Parathyroid adenoma (tissue), 2 donors: ENCODE measurements at regions not wholly inside any gene's neighbourhood (a gene's known extent, or its start where the extent isn't known, plus 50 kb on each side); places are given as distances from the start of the nearest gene placed in this dataset.

Source experiments
- H2AFZ ChIP-seq: fragments of 300-600 bp; sonication (generic); one replicate; pipeline ENCODE4 v1.7.0; 2017; ENCODE audit warnings: antibody characterized with exemption, mild to moderate bottlenecking
- H3K27ac ChIP-seq: fragments of 300-600 bp; sonication (generic); one replicate; pipeline ENCODE4 v1.7.0; 2017
- H3K27me3 ChIP-seq: fragments of 300-600 bp; sonication (generic); one replicate; pipeline ENCODE4 v1.7.0; 2017; ENCODE audit warnings: low read length; ENCODE audit not compliant: control insufficient read depth, insufficient read depth
- H3K36me3 ChIP-seq: fragments of 300-600 bp; sonication (generic); one replicate; pipeline ENCODE4 v1.7.0; 2017; ENCODE audit warnings: low read length; ENCODE audit not compliant: control insufficient read depth, insufficient read depth
- H3K4me1 ChIP-seq: fragments of 300-600 bp; sonication (generic); one replicate; pipeline ENCODE4 v1.7.0; 2017; ENCODE audit warnings: control low read depth
- H3K4me2 ChIP-seq: fragments of 300-600 bp; sonication (generic); one replicate; pipeline ENCODE4 v1.7.0; 2017; ENCODE audit warnings: low read length
- H3K4me3 ChIP-seq: fragments of 300-600 bp; sonication (generic); one replicate; pipeline ENCODE4 v1.7.0; 2017; ENCODE audit warnings: low read depth, low read length
- H3K79me2 ChIP-seq: fragments of 300-600 bp; sonication (generic); one replicate; pipeline ENCODE4 v1.7.0; 2017; ENCODE audit warnings: control low read depth
- H3K9ac ChIP-seq: fragments of 300-600 bp; sonication (generic); one replicate; pipeline ENCODE4 v1.7.0; 2017; ENCODE audit warnings: mild to moderate bottlenecking
- H3K9me3 ChIP-seq: fragments of 300-600 bp; sonication (generic); one replicate; pipeline ENCODE4 v1.7.0; 2017; ENCODE audit warnings: low read length; ENCODE audit not compliant: control insufficient read depth
- TF ChIP-seq, protein P1 (sequence below): fragments of 300-600 bp; sonication (generic); IDR thresholded peaks from one replicate; pipeline ENCODE4 v1.7.0; 2017; ENCODE audit warnings: antibody characterized with exemption, mild to moderate bottlenecking
- donor health status: primary hyperparathyroidism.

DNA sequence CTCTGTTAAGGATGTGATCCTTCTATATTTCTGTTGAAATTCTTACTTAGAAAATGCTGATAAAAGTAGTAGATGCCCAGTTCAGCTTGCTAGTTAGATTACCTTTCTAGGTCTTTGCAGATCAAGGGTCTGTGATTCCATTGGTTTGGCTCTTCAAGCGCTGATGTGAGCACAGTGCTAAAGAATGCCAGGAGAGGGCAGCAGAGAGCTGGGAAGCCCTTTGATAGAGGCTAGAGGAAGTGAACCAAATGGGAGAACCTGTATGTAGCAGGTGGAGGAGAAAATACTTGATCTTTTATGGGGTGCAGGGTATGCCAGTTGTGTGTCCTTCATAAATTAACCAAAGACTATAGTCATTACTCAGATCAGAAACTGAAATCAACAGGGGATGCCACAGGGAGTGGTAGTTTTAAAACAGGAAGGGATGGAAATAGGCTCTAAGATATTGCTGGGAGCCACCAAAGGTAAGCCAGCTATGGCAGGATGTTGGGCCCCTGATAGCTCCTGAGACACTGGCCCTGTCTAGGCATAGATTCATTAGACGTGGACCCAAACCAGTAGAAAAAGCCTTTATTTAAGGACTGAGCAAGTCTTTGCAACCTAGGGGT, 677.4 kb downstream of the SQOR start:
- H3K9ac ChIP-seq, result no peak overlapping the region
- no peaks in the 10 kb centered on the region for H3K27me3 ChIP-seq
- TF ChIP-seq, protein P1, sequence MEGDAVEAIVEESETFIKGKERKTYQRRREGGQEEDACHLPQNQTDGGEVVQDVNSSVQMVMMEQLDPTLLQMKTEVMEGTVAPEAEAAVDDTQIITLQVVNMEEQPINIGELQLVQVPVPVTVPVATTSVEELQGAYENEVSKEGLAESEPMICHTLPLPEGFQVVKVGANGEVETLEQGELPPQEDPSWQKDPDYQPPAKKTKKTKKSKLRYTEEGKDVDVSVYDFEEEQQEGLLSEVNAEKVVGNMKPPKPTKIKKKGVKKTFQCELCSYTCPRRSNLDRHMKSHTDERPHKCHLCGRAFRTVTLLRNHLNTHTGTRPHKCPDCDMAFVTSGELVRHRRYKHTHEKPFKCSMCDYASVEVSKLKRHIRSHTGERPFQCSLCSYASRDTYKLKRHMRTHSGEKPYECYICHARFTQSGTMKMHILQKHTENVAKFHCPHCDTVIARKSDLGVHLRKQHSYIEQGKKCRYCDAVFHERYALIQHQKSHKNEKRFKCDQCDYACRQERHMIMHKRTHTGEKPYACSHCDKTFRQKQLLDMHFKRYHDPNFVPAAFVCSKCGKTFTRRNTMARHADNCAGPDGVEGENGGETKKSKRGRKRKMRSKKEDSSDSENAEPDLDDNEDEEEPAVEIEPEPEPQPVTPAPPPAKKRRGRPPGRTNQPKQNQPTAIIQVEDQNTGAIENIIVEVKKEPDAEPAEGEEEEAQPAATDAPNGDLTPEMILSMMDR, result peak; percentile 56
- no peak overlapping the region for H2AFZ ChIP-seq
- H3K79me2 ChIP-seq, result no peaks in the 10 kb centered on the region
- H3K4me1 ChIP-seq, result no peaks in the 10 kb centered on the region
- no peaks in the 10 kb centered on the region for H3K9me3 ChIP-seq
- no peak overlapping the region for H3K4me3 ChIP-seq
- H3K4me2 ChIP-seq, result no peak overlapping the region
- H3K27ac ChIP-seq, result no peak overlapping the region
- H3K36me3 ChIP-seq, result no peaks in the 10 kb centered on the region

DNA sequence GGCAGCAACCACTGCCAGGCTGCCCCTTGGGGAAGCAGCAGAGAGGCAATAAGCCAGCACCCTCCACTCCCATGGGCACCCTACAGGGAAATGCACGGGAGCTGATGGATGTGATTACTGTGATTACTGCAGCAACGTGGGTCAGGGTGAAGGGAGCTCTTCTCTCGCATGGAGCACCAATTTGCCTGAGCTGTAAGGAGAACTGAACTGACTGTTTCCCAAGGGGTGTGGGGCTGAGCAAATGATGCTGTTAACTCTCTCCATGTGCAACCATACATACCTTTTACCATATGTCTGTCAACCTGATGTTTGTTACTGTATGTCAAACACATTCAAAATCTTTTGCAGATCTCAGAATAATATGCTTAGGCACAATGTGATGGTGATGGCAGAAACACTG, 680.6 kb downstream of the SQOR start:
- Histone ChIP-seq H2AFZ (no peak overlapping the region), H3K9ac (no peak overlapping the region), H3K79me2 (no peaks in the 10 kb centered on the region)

DNA sequence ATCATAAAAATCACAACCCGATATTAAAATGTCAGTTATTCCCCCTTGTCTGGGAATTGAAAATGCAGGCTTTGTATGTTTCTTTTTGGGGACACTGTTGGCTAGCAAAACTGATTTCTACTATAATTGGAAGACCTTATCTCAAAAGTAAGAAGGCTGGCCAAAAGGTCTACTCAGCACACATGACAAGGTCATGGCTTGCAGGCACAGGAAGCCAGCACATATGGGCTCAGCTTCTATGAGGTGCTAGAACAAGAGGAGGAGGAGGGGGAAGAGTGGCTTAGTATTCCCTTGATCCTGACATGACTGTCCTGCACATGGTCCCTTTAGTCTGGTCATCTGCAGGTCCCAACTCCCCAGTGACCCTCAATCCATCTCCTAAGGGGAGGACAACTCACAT, 681.2 kb downstream of the SQOR start:
- Histone ChIP-seq H3K79me2 (no peaks in the 10 kb centered on the region), H3K27ac (no peak overlapping the region), H3K9ac (no peak overlapping the region), H3K9me3 (no peaks in the 10 kb centered on the region), H3K4me3 (no peak overlapping the region), H2AFZ (no peak overlapping the region), H3K4me2 (no peak overlapping the region), H3K36me3 (no peaks in the 10 kb centered on the region), H3K4me1 (no peaks in the 10 kb centered on the region), H3K27me3 (no peaks in the 10 kb centered on the region)
- TF ChIP-seq, protein P1, result no peak

More for the DNA sequence above, 680.6 kb downstream of the SQOR start:
- Histone ChIP-seq H3K36me3 (no peaks in the 10 kb centered on the region), H3K4me2 (no peak overlapping the region), H3K9me3 (no peaks in the 10 kb centered on the region), H3K27ac (no peak overlapping the region), H3K4me1 (no peaks in the 10 kb centered on the region), H3K27me3 (no peaks in the 10 kb centered on the region), H3K4me3 (no peak overlapping the region)
- TF ChIP-seq, protein P1, result no peak

DNA sequence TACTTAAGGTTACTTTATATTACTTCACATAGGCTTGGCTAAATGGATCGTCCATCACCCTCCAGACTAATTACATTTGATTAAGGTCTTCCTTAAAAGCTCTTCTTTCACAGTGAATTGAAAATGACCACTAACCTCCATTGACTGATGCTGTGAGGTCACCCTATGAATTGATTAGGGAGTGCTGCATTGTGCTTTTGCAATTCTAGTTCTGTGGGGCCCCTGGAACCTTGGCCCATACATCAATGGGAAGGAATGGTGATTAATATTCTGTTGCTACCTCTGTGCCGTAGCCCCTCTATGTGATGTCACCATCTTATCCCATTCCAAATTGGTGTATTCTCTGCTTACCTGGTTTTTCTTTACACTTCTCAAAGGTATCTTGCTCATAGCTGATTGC, 682.2 kb downstream of the SQOR start:
- H3K9me3 ChIP-seq, result no peaks in the 10 kb centered on the region
- no peak overlapping the region for H3K9ac ChIP-seq
- no peaks in the 10 kb centered on the region for H3K36me3 ChIP-seq
- no peak overlapping the region for H2AFZ ChIP-seq
- no peak overlapping the region for H3K4me2 ChIP-seq
- no peak overlapping the region for H3K4me3 ChIP-seq
- no peaks in the 10 kb centered on the region for H3K27me3 ChIP-seq
- no peak overlapping the region for H3K27ac ChIP-seq
- H3K79me2 ChIP-seq, result no peaks in the 10 kb centered on the region
- H3K4me1 ChIP-seq, result no peaks in the 10 kb centered on the region
- TF ChIP-seq, protein P1, result no peak

DNA sequence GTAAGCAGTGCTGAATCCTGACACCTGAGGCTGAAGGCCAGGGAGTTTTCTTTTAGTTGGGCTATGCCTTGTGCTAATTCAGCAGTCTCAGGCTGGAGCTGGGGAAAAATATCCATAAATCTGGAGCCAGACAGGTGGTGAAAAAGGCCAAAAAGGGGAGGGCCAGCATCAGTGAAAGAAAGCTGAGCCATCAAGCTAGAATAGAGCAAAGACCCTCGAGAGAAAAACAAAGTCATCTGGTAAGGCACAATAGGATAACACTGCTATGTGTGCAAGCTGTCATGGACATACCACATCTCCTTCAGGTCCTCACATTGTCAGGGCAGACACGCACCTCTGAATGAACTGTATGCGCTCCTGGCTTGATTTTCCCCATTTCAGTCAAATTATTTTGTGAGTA, 687.9 kb downstream of the SQOR start:
- no peak overlapping the region for H3K27ac ChIP-seq
- H3K4me3 ChIP-seq, result no peak overlapping the region
- H3K36me3 ChIP-seq, result no peaks in the 10 kb centered on the region
- H3K27me3 ChIP-seq, result no peaks in the 10 kb centered on the region
- no peak overlapping the region for H3K4me2 ChIP-seq
- no peak overlapping the region for H2AFZ ChIP-seq
- TF ChIP-seq, protein P1, result no peak
- no peak overlapping the region for H3K9ac ChIP-seq
- H3K79me2 ChIP-seq, result no peaks in the 10 kb centered on the region
- no peaks in the 10 kb centered on the region for H3K9me3 ChIP-seq
- H3K4me1 ChIP-seq, result no peaks in the 10 kb centered on the region
